ENCODE measurements at regions not wholly inside any gene's neighbourhood (a gene's known extent, or its start where the extent isn't known, plus 50 kb on each side); places are given as distances from the start of the nearest gene placed in this dataset.
A peak's percentile ranks its signal among the peaks of the same experiment; 100 is the strongest.
"Not testable (repeated sequence)": the region's sequence is repeated elsewhere in the genome, so short reads cannot be mapped to it uniquely, and the experiment has no call there.

- intact Hi-C loops (cut with micrococcal nuclease; ENCODE audit: unreplicated experiment), result loop anchor here (1.0 to 5.0 kb wide), 4 partner anchors 118 to 282 kb away; no protein-coding TSS in a partner anchor
- Mint-ChIP-seq H3K27ac (ENCODE audit: unreplicated experiment) (peak overlapping the region; percentile 93), H3K36me3 (ENCODE audit: insufficient read depth, unreplicated experiment) (no peaks in the 10 kb centered on the region), H3K9me3 (ENCODE audit: low read depth, unreplicated experiment) (no peaks in the 10 kb centered on the region), H3K4me3 (ENCODE audit: low read depth, unreplicated experiment) (peak overlapping the region; percentile 67), H3K27me3 (ENCODE audit: unreplicated experiment) (no peaks in the 10 kb centered on the region), H3K4me1 (ENCODE audit: low read depth, unreplicated experiment) (peaks cover 25% of the 10 kb centered on the region)
- no peak for TF ChIP-seq CTCF (IDR thresholded peaks at IDR 0.05; ENCODE audit: unreplicated experiment)
- peak; percentile 75 for DNase-seq
- CTCF ChIA-PET, result interaction anchor here (0.7 to 1.7 kb wide), 3 partner anchors 43 to 274 kb away, joined by 3 to 5 read pairs (median 3); no protein-coding TSS in a partner anchor
- BruUV-seq (replicated peaks), result no TSS peak
Measured at GRCh38 chr15:96053031-96053780, 277.3 kb upstream of the NR2F2 start.

GRCh38 chr15:96053781-96054428 lies 276.6 kb upstream of the NR2F2 start:
- Mint-ChIP-seq H3K36me3 (ENCODE audit: insufficient read depth, unreplicated experiment) (no peaks in the 10 kb centered on the region), H3K4me3 (ENCODE audit: low read depth, unreplicated experiment) (peak overlapping the region; percentile 67), H3K4me1 (ENCODE audit: low read depth, unreplicated experiment) (peaks cover 25% of the 10 kb centered on the region), H3K27ac (ENCODE audit: unreplicated experiment) (peak overlapping the region; percentile 93), H3K9me3 (ENCODE audit: low read depth, unreplicated experiment) (no peaks in the 10 kb centered on the region), H3K27me3 (ENCODE audit: unreplicated experiment) (no peaks in the 10 kb centered on the region)
- CTCF ChIA-PET, result interaction anchor here (0.7 to 1.7 kb wide), 4 partner anchors 44 to 412 kb away, joined by 3 to 5 read pairs (median 4); no protein-coding TSS in a partner anchor
- no peak for TF ChIP-seq CTCF (IDR thresholded peaks at IDR 0.05; ENCODE audit: unreplicated experiment)
- DNase-seq, result no peak
- intact Hi-C loops (cut with micrococcal nuclease; ENCODE audit: unreplicated experiment), result loop anchor here (1.0 to 5.0 kb wide), 4 partner anchors 117 to 283 kb away; no protein-coding TSS in a partner anchor
- BruUV-seq (replicated peaks), result no TSS peak

GRCh38 chr15:96054621-96055020 lies 275.9 kb upstream of the NR2F2 start:
- Mint-ChIP-seq H3K4me1 (ENCODE audit: low read depth, unreplicated experiment) (peaks cover 18% of the 10 kb centered on the region), H3K4me3 (ENCODE audit: low read depth, unreplicated experiment) (no peak overlapping the region), H3K27me3 (ENCODE audit: unreplicated experiment) (no peaks in the 10 kb centered on the region), H3K9me3 (ENCODE audit: low read depth, unreplicated experiment) (no peaks in the 10 kb centered on the region), H3K27ac (ENCODE audit: unreplicated experiment) (no peak overlapping the region), H3K36me3 (ENCODE audit: insufficient read depth, unreplicated experiment) (no peaks in the 10 kb centered on the region)
- CTCF ChIA-PET, result interaction anchor here (0.7 kb wide), 1 partner anchor 413 kb away, joined by 4 read pairs; no protein-coding TSS in a partner anchor
- no TSS peak for BruUV-seq (replicated peaks)
- intact Hi-C loops (cut with micrococcal nuclease; ENCODE audit: unreplicated experiment), result loop anchor here (5.0 kb wide), 1 partner anchor 208 kb away; no protein-coding TSS in a partner anchor
- no peak for DNase-seq
- TF ChIP-seq CTCF (IDR thresholded peaks at IDR 0.05; ENCODE audit: unreplicated experiment), result no peak

- no TSS peak for BruUV-seq (replicated peaks)
- no peaks in the 10 kb centered on the region for H3K27me3 Mint-ChIP-seq (ENCODE audit: unreplicated experiment)
- H3K36me3 Mint-ChIP-seq (ENCODE audit: insufficient read depth, unreplicated experiment), result no peaks in the 10 kb centered on the region
- H3K4me1 Mint-ChIP-seq (ENCODE audit: low read depth, unreplicated experiment), result peaks cover 9% of the 10 kb centered on the region
- no peak for DNase-seq
- intact Hi-C loops (cut with micrococcal nuclease; ENCODE audit: unreplicated experiment), result no loop called here
- peak overlapping the region; percentile 11 for H3K27ac Mint-ChIP-seq (ENCODE audit: unreplicated experiment)
- H3K4me3 Mint-ChIP-seq (ENCODE audit: low read depth, unreplicated experiment), result no peak overlapping the region
- CTCF ChIA-PET, result no interaction called here
- H3K9me3 Mint-ChIP-seq (ENCODE audit: low read depth, unreplicated experiment), result no peaks in the 10 kb centered on the region
- TF ChIP-seq CTCF (IDR thresholded peaks at IDR 0.05; ENCODE audit: unreplicated experiment), result no peak
Measured at GRCh38 chr15:96058103-96058851, 272.2 kb upstream of the NR2F2 start.

- CTCF ChIA-PET; H3K36me3 Mint-ChIP-seq (ENCODE audit: insufficient read depth, unreplicated experiment); H3K4me1 Mint-ChIP-seq (ENCODE audit: low read depth, unreplicated experiment); BruUV-seq (replicated peaks); H3K27ac Mint-ChIP-seq (ENCODE audit: unreplicated experiment); H3K4me3 Mint-ChIP-seq (ENCODE audit: low read depth, unreplicated experiment); H3K9me3 Mint-ChIP-seq (ENCODE audit: low read depth, unreplicated experiment); DNase-seq; intact Hi-C loops (cut with micrococcal nuclease; ENCODE audit: unreplicated experiment); H3K27me3 Mint-ChIP-seq (ENCODE audit: unreplicated experiment): not testable (repeated sequence)
Measured at GRCh38 chr15:96058852-96059103, 271.7 kb upstream of the NR2F2 start.

- H3K27ac Mint-ChIP-seq (ENCODE audit: unreplicated experiment); H3K4me3 Mint-ChIP-seq (ENCODE audit: low read depth, unreplicated experiment); H3K36me3 Mint-ChIP-seq (ENCODE audit: insufficient read depth, unreplicated experiment); CTCF ChIA-PET; intact Hi-C loops (cut with micrococcal nuclease; ENCODE audit: unreplicated experiment); BruUV-seq (replicated peaks); H3K27me3 Mint-ChIP-seq (ENCODE audit: unreplicated experiment); H3K9me3 Mint-ChIP-seq (ENCODE audit: low read depth, unreplicated experiment); DNase-seq: not testable (repeated sequence)
- H3K4me1 Mint-ChIP-seq (ENCODE audit: low read depth, unreplicated experiment), result peaks cover 13% of the 10 kb centered on the region
Measured at GRCh38 chr15:96060591-96060990, 269.9 kb upstream of the NR2F2 start.

Measured in Calu3 (cell line).